GM18498 (cell line): ENCODE measurements at regions not wholly inside any gene's neighbourhood (a gene's known extent, or its start where the extent isn't known, plus 50 kb on each side); places are given as distances from the start of the nearest gene placed in this dataset.
"Not testable (repeated sequence)": the region's sequence is repeated elsewhere in the genome, so short reads cannot be mapped to it uniquely, and the experiment has no call there.

ENCODE experiments used
- ATAC-seq: cut with Tn5 transposase; IDR thresholded peaks from one replicate; pipeline ENCODE4 v1.9.1; 2021; ENCODE audit warnings: mild to moderate bottlenecking, moderate library complexity; ENCODE audit not compliant: unreplicated experiment

- no peak for ATAC-seq
Observed at GRCh38 chr5:99621772-99622681, 693.2 kb upstream of the CHD1 start.

GRCh38 chr5:99617335-99617734, 688.5 kb upstream of the CHD1 start:
- no peak for ATAC-seq

GRCh38 chr5:99614888-99615287, 686.1 kb upstream of the CHD1 start:
- ATAC-seq, result no peak

GRCh38 chr5:99607124-99607523, 678.3 kb upstream of the CHD1 start:
- no peak for ATAC-seq

GRCh38 chr5:99605904-99606303, 677.1 kb upstream of the CHD1 start:
- no peak for ATAC-seq

GRCh38 chr5:99600952-99601351, 672.1 kb upstream of the CHD1 start:
- no peak for ATAC-seq

- no peak for ATAC-seq
Observed at GRCh38 chr5:99590806-99591205, 662.0 kb upstream of the CHD1 start.

- ATAC-seq, result no peak
Observed at GRCh38 chr5:99589424-99589823, 660.6 kb upstream of the CHD1 start.

GRCh38 chr5:99587983-99588382, 659.2 kb upstream of the CHD1 start:
- peak; percentile 71 for ATAC-seq

GRCh38 chr5:99586878-99587277, 658.1 kb upstream of the CHD1 start:
- no peak for ATAC-seq

GRCh38 chr5:99581204-99581603, 652.4 kb upstream of the CHD1 start:
- ATAC-seq, result not testable (repeated sequence)

- not testable (repeated sequence) for ATAC-seq
Observed at GRCh38 chr5:99562937-99563627, 634.3 kb upstream of the CHD1 start.

- no peak for ATAC-seq
Observed at GRCh38 chr5:99553211-99553810, 624.5 kb upstream of the CHD1 start.

GRCh38 chr5:99544356-99544755, 615.5 kb upstream of the CHD1 start:
- ATAC-seq, result no peak

- ATAC-seq, result no peak
Observed at GRCh38 chr5:99543841-99544240, 615.0 kb upstream of the CHD1 start.

- not testable (repeated sequence) for ATAC-seq
Observed at GRCh38 chr5:99534241-99534640, 605.4 kb upstream of the CHD1 start.

GRCh38 chr5:99521666-99522065, 592.9 kb upstream of the CHD1 start:
- ATAC-seq, result not testable (repeated sequence)

GRCh38 chr5:99515864-99516490, 587.2 kb upstream of the CHD1 start:
- not testable (repeated sequence) for ATAC-seq

- not testable (repeated sequence) for ATAC-seq
Observed at GRCh38 chr5:99510237-99510866, 581.5 kb upstream of the CHD1 start.

GRCh38 chr5:99509064-99509463, 580.3 kb upstream of the CHD1 start:
- not testable (repeated sequence) for ATAC-seq

GRCh38 chr5:99495456-99495855, 566.6 kb upstream of the CHD1 start:
- not testable (repeated sequence) for ATAC-seq
